SK-N-SH treated with all-trans-retinoic acid at 6 μM for 48 hours (cell line): ENCODE measurements at regions not wholly inside any gene's neighbourhood (a gene's known extent, or its start where the extent isn't known, plus 50 kb on each side); places are given as distances from the start of the nearest gene placed in this dataset.

ENCODE experiments used
- ATAC-seq: fragments of 200-7000 bp; cut with Tn5 transposase; 3 replicates; pipeline ENCODE4 v1.9.1; 2020; ENCODE audit warnings: mild to moderate bottlenecking, moderate library complexity
- ARNTL ChIP-seq: fragments of 450-650 bp; formaldehyde crosslinking; IDR thresholded peaks from 2 replicates; pipeline ENCODE4 v1.5.0; 2020; ENCODE audit warnings: low read depth, mild to moderate bottlenecking, moderate library complexity, borderline replicate concordance
- BACH2 ChIP-seq: fragments of 250-450 bp; sonication (Bioruptor Pico); IDR thresholded peaks from 2 replicates; pipeline ENCODE4 v1.9.0; 2021; ENCODE audit warnings: mild to moderate bottlenecking, borderline replicate concordance
- CSDC2 ChIP-seq: fragments of 250-450 bp; sonication (Bioruptor Pico); IDR thresholded peaks from 2 replicates; pipeline ENCODE4 v1.5.0; 2020; ENCODE audit warnings: mild to moderate bottlenecking, moderate library complexity
- ESRRG ChIP-seq: fragments of 250-450 bp; sonication (Bioruptor Pico); IDR thresholded peaks from 2 replicates; pipeline ENCODE4 v1.6.1; 2021; ENCODE audit warnings: mild to moderate bottlenecking
- GLIS3 ChIP-seq: fragments of 250-450 bp; sonication (Bioruptor Pico); IDR thresholded peaks from 2 replicates; pipeline ENCODE4 v1.5.0; 2020; ENCODE audit warnings: mild to moderate bottlenecking, moderate library complexity
- ISL1 ChIP-seq: fragments of 250-450 bp; sonication (Bioruptor Pico); IDR thresholded peaks from 2 replicates; pipeline ENCODE4 v2.1.2; 2022; ENCODE audit warnings: mild to moderate bottlenecking, moderate library complexity
- PPARA ChIP-seq: fragments of 250-450 bp; sonication (Bioruptor Pico); IDR thresholded peaks from 2 replicates; pipeline ENCODE4 v1.5.0; 2020; ENCODE audit warnings: mild to moderate bottlenecking, borderline replicate concordance
- RARB ChIP-seq: fragments of 250-450 bp; sonication (Bioruptor Pico); IDR thresholded peaks from 2 replicates; pipeline ENCODE4 v1.8.0; 2021; ENCODE audit warnings: mild to moderate bottlenecking, moderate library complexity
- SNAI2 ChIP-seq: fragments of 250-450 bp; sonication (Bioruptor Pico); IDR thresholded peaks from 2 replicates; pipeline ENCODE4 v1.5.0; 2020; ENCODE audit warnings: mild to moderate bottlenecking, moderate library complexity
- TCF4 ChIP-seq: fragments of 250-450 bp; sonication (Bioruptor Pico); IDR thresholded peaks from 2 replicates; pipeline ENCODE4 v1.8.0; 2021; ENCODE audit warnings: mild to moderate bottlenecking, moderate library complexity, borderline replicate concordance
- TOX ChIP-seq: fragments of 250-450 bp; sonication (Bioruptor Pico); IDR thresholded peaks from 2 replicates; pipeline ENCODE4 v1.8.0; 2021; ENCODE audit warnings: mild to moderate bottlenecking, moderate library complexity, borderline replicate concordance
- ZFP3 ChIP-seq: fragments of 250-450 bp; sonication (Bioruptor Pico); IDR thresholded peaks from 2 replicates; pipeline ENCODE4 v1.5.0; 2020; ENCODE audit warnings: mild to moderate bottlenecking, moderate library complexity
- ZFP30 ChIP-seq: fragments of 450-650 bp; formaldehyde crosslinking; IDR thresholded peaks from 2 replicates; pipeline ENCODE4 v1.5.0; 2022; ENCODE audit warnings: mild to moderate bottlenecking, moderate library complexity
- ZNF565 ChIP-seq: fragments of 450-650 bp; formaldehyde crosslinking; conservative IDR thresholded peaks from 2 replicates; pipeline ENCODE4 v1.5.0; 2020; ENCODE audit warnings: low read depth, mild to moderate bottlenecking, moderate library complexity
- ZNF70 ChIP-seq: fragments of 450-650 bp; formaldehyde crosslinking; IDR thresholded peaks from 2 replicates; pipeline ENCODE4 v1.5.0; 2020; ENCODE audit warnings: mild to moderate bottlenecking, moderate library complexity
- ZNF8 ChIP-seq: fragments of 450-650 bp; formaldehyde crosslinking; IDR thresholded peaks from 2 replicates; pipeline ENCODE4 v1.5.0; 2020; ENCODE audit warnings: mild to moderate bottlenecking, moderate library complexity
- TF ChIP-seq, protein P1 (sequence below): fragments of 250-450 bp; sonication (Bioruptor Pico); IDR thresholded peaks from 2 replicates; pipeline ENCODE4 v1.5.1; 2020; ENCODE audit warnings: low read depth, mild to moderate bottlenecking, moderate library complexity
- TF ChIP-seq, protein P2 (sequence below): fragments of 250-450 bp; sonication (Bioruptor Pico); IDR thresholded peaks from 2 replicates; pipeline ENCODE4 v1.8.0; 2020; ENCODE audit warnings: mild to moderate bottlenecking, moderate library complexity, borderline replicate concordance
- TF ChIP-seq, protein P3 (sequence below): fragments of 250-450 bp; sonication (Bioruptor Pico); IDR thresholded peaks from 2 replicates; pipeline ENCODE4 v1.5.0; 2020; ENCODE audit warnings: mild to moderate bottlenecking, moderate library complexity
- TF ChIP-seq, protein P4 (sequence below): fragments of 250-450 bp; sonication (Bioruptor Pico); IDR thresholded peaks from 2 replicates; pipeline ENCODE4 v1.8.0; 2021; ENCODE audit warnings: low read depth, mild to moderate bottlenecking, moderate library complexity, borderline replicate concordance
- TF ChIP-seq, protein P5 (sequence below): fragments of 250-450 bp; sonication (Bioruptor Pico); IDR thresholded peaks from 2 replicates; pipeline ENCODE4 v1.5.1; 2021; ENCODE audit warnings: mild to moderate bottlenecking, moderate library complexity

DNA sequence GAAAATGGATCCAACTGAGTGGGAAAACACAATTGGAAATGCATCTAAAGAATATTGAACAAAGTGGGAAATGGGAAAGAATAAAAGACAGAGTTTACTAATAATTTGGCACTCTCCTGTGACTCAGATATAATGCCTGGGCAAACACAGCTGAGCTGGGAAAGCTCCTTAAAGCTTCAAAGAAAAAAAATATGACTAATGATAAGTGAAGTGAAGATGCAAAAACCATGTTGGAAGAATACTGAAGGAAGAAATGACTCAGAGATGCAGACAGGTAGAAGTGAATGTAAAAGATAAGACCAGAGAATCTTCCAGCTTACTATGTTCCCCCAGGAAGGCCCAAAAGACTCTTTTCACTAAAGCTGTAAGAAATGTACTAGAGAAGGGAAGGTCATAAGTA, 62.4 kb upstream of the FOXG1 start:
- no peak for ATAC-seq

DNA sequence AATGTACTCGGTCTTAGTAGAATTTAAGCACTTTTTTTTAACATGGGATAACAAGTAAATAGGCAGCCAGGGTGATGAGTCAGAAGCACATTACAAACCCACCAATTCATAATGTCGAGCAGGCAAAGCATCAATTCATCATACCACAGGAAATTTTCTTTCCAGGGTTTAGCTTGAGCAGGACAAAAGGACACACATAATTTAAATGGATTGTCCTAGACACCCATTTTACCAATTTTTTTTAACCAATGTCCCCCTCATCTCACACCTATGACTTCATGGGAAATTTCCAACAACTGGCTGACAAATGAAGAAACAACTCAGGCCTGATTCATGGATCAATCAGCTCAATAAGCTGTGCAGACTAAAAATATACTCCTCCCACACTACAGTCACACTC, 58.8 kb upstream of the FOXG1 start:
- no peak for ATAC-seq
- TF ChIP-seq TOX (no peak), ZNF565 (no peak), BACH2 (no peak), TCF4 (CRISPR knock-in tag) (no peak), ZNF8 (CRISPR knock-in tag) (no peak), GLIS3 (CRISPR knock-in tag) (no peak), PPARA (CRISPR knock-in tag) (no peak), CSDC2 (no peak), ZFP3 (CRISPR knock-in tag) (no peak), ISL1 (CRISPR knock-in tag) (no peak), SNAI2 (CRISPR knock-in tag) (no peak), ESRRG (CRISPR knock-in tag) (no peak), ARNTL (CRISPR knock-in tag) (no peak), ZFP30 (no peak)
- TF ChIP-seq, protein P1, sequence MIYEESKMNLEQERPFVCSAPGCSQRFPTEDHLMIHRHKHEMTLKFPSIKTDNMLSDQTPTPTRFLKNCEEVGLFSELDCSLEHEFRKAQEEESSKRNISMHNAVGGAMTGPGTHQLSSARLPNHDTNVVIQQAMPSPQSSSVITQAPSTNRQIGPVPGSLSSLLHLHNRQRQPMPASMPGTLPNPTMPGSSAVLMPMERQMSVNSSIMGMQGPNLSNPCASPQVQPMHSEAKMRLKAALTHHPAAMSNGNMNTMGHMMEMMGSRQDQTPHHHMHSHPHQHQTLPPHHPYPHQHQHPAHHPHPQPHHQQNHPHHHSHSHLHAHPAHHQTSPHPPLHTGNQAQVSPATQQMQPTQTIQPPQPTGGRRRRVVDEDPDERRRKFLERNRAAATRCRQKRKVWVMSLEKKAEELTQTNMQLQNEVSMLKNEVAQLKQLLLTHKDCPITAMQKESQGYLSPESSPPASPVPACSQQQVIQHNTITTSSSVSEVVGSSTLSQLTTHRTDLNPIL (CRISPR knock-in tag): no peak
- TF ChIP-seq, protein P2, sequence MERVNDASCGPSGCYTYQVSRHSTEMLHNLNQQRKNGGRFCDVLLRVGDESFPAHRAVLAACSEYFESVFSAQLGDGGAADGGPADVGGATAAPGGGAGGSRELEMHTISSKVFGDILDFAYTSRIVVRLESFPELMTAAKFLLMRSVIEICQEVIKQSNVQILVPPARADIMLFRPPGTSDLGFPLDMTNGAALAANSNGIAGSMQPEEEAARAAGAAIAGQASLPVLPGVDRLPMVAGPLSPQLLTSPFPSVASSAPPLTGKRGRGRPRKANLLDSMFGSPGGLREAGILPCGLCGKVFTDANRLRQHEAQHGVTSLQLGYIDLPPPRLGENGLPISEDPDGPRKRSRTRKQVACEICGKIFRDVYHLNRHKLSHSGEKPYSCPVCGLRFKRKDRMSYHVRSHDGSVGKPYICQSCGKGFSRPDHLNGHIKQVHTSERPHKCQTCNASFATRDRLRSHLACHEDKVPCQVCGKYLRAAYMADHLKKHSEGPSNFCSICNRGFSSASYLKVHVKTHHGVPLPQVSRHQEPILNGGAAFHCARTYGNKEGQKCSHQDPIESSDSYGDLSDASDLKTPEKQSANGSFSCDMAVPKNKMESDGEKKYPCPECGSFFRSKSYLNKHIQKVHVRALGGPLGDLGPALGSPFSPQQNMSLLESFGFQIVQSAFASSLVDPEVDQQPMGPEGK (CRISPR knock-in tag): no peak

More for the DNA sequence above, 62.4 kb upstream of the FOXG1 start:
- TF ChIP-seq, protein P3, sequence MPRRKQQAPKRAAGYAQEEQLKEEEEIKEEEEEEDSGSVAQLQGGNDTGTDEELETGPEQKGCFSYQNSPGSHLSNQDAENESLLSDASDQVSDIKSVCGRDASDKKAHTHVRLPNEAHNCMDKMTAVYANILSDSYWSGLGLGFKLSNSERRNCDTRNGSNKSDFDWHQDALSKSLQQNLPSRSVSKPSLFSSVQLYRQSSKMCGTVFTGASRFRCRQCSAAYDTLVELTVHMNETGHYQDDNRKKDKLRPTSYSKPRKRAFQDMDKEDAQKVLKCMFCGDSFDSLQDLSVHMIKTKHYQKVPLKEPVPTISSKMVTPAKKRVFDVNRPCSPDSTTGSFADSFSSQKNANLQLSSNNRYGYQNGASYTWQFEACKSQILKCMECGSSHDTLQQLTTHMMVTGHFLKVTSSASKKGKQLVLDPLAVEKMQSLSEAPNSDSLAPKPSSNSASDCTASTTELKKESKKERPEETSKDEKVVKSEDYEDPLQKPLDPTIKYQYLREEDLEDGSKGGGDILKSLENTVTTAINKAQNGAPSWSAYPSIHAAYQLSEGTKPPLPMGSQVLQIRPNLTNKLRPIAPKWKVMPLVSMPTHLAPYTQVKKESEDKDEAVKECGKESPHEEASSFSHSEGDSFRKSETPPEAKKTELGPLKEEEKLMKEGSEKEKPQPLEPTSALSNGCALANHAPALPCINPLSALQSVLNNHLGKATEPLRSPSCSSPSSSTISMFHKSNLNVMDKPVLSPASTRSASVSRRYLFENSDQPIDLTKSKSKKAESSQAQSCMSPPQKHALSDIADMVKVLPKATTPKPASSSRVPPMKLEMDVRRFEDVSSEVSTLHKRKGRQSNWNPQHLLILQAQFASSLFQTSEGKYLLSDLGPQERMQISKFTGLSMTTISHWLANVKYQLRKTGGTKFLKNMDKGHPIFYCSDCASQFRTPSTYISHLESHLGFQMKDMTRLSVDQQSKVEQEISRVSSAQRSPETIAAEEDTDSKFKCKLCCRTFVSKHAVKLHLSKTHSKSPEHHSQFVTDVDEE: no peak
- TF ChIP-seq, protein P4, sequence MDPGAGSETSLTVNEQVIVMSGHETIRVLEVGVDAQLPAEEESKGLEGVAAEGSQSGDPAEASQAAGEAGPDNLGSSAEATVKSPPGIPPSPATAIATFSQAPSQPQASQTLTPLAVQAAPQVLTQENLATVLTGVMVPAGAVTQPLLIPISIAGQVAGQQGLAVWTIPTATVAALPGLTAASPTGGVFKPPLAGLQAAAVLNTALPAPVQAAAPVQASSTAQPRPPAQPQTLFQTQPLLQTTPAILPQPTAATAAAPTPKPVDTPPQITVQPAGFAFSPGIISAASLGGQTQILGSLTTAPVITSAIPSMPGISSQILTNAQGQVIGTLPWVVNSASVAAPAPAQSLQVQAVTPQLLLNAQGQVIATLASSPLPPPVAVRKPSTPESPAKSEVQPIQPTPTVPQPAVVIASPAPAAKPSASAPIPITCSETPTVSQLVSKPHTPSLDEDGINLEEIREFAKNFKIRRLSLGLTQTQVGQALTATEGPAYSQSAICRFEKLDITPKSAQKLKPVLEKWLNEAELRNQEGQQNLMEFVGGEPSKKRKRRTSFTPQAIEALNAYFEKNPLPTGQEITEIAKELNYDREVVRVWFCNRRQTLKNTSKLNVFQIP (CRISPR knock-in tag): no peak
- TF ChIP-seq, protein P1 (CRISPR knock-in tag): no peak
- TF ChIP-seq CSDC2: no peak
- no peak for TF ChIP-seq ZFP3 (CRISPR knock-in tag)
- TF ChIP-seq ZNF70 (CRISPR knock-in tag): no peak
- TF ChIP-seq BACH2: no peak
- no peak for TF ChIP-seq ISL1 (CRISPR knock-in tag)
- TF ChIP-seq GLIS3 (CRISPR knock-in tag): no peak
- no peak for TF ChIP-seq PPARA (CRISPR knock-in tag)
- TF ChIP-seq ESRRG (CRISPR knock-in tag): no peak
- no peak for TF ChIP-seq ARNTL (CRISPR knock-in tag)
- TF ChIP-seq ZNF565: no peak
- no peak for TF ChIP-seq ZNF8 (CRISPR knock-in tag)
- TF ChIP-seq TOX: no peak
- no peak for TF ChIP-seq ZFP30
- TF ChIP-seq SNAI2 (CRISPR knock-in tag): no peak

DNA sequence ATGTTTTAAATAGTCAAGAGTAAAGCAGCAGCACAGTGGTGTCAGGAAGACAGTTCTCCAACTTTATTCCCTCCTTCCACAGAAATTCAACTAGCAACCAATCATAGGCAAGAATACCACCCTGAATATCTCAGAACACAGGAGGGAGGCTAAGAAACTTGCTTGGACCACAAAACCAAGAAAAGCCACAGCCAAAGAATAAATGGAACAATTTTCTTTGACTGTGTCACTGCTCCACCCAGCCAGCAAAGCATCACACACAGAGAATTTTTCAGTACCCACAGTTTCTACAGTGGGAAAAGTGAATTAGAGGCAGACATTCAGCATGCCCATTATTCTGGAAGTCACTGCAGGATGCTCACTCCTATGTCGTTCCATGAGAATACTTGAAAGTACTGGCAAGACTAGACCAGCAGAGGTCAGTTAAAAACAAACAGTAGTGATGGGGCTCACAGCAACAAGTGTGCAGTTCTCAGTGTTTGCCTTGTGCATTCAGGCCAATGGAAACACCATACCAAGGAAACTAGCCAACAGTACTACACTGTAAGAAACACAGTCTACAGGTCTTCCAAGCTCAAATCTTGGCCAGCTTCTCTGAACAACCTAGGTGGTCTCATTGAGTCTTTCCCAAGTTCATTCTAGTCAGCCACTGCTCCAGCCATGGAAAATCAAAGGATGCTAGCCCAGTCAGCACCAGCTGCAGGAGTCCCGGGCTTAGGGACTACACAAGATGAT, 56.8 kb upstream of the FOXG1 start:
- ATAC-seq: no peak
- TF ChIP-seq TCF4 (CRISPR knock-in tag) (no peak), ZNF70 (CRISPR knock-in tag) (no peak), TOX (no peak), ZNF8 (CRISPR knock-in tag) (no peak), RARB (CRISPR knock-in tag) (no peak), ZFP3 (CRISPR knock-in tag) (no peak), ISL1 (CRISPR knock-in tag) (no peak), ARNTL (CRISPR knock-in tag) (no peak), PPARA (CRISPR knock-in tag) (no peak), ZFP30 (no peak), BACH2 (no peak), ZNF565 (no peak)
- TF ChIP-seq, protein P5, sequence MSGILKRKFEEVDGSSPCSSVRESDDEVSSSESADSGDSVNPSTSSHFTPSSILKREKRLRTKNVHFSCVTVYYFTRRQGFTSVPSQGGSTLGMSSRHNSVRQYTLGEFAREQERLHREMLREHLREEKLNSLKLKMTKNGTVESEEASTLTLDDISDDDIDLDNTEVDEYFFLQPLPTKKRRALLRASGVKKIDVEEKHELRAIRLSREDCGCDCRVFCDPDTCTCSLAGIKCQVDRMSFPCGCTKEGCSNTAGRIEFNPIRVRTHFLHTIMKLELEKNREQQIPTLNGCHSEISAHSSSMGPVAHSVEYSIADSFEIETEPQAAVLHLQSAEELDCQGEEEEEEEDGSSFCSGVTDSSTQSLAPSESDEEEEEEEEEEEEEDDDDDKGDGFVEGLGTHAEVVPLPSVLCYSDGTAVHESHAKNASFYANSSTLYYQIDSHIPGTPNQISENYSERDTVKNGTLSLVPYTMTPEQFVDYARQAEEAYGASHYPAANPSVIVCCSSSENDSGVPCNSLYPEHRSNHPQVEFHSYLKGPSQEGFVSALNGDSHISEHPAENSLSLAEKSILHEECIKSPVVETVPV: no peak
- TF ChIP-seq, protein P1 (CRISPR knock-in tag): no peak
- TF ChIP-seq, protein P4 (CRISPR knock-in tag): no peak
